Keratinocyte (primary cell): ENCODE measurements at regions not wholly inside any gene's neighbourhood (a gene's known extent, or its start where the extent isn't known, plus 50 kb on each side); places are given as distances from the start of the nearest gene placed in this dataset.

Experiments
- CTCF ChIP-seq, 3 experiments: IDR thresholded peaks in 1 of 3; conservative IDR thresholded peaks in 1 of 3; optimal IDR thresholded peaks in 1 of 3; 2 replicates in 2 of 3; 3 replicates in 1 of 3; pipeline versions ENCODE3 to v1.5.1; 2011; ENCODE audit warnings: low read length in 3 of 3, mild to moderate bottlenecking in 3 of 3, moderate library complexity in 2 of 3, control low read depth in 1 of 3, inconsistent platforms in 1 of 3; ENCODE audit not compliant: insufficient read depth in 2 of 3; ENCODE audit errors: extremely low read depth in 1 of 3
- EZH2 ChIP-seq: IDR thresholded peaks from one replicate; pipeline ENCODE4 v1.6.1; 2012; ENCODE audit warnings: inconsistent platforms, mild to moderate bottlenecking, low read length, moderate library complexity

GRCh38 chr12:77226368-77226767 lies 161.0 kb upstream of the E2F7 start:
- TF ChIP-seq CTCF (optimal IDR thresholded peaks at IDR 0.05 in 1 of 3, IDR thresholded peaks at IDR 0.05 in 1 of 3, conservative IDR thresholded peaks at IDR 0.05 in 1 of 3; ENCODE audit: extremely low read depth in 1 of 3, insufficient read depth in 2 of 3, low read length in 3 of 3): no peak
- no peak for TF ChIP-seq EZH2
